HCT116 (cell line): ENCODE measurements at regions not wholly inside any gene's neighbourhood (a gene's known extent, or its start where the extent isn't known, plus 50 kb on each side); places are given as distances from the start of the nearest gene placed in this dataset.

Experiments
- ATAC-seq: fragments of 200-7000 bp; cut with Tn5 transposase; 2 replicates; pipeline ENCODE4 v1.9.1; 2020; ENCODE audit warnings: mild to moderate bottlenecking, moderate library complexity
- BruUV-seq: library from RNA; stranded (reverse); fragments of 400-500 nt; replicated peaks from 2 replicates; lab custom pipeline; 2021; lab: Mats Ljungman, UMichigan
- CTCF ChIA-PET: fragments of 300-600 bp; sonication (Branson Sonifier 250); formaldehyde crosslinking; loops from one replicate; lab custom pipeline; 2021; ENCODE audit warnings: antibody characterized with exemption; lab: Charles Lee
- POLR2A ChIA-PET: fragments of 300-600, 350-600 bp; sonication (Branson Sonifier 250); formaldehyde crosslinking; loops from one replicate; lab custom pipeline; 2021; ENCODE audit warnings: antibody characterized with exemption; lab: Charles Lee
- RAD21 ChIA-PET, 2 experiments: fragments of 300-600 bp; sonication (Branson Sonifier 250); formaldehyde crosslinking; loops; one replicate each; lab custom pipeline; 2023; ENCODE audit warnings: low total read pairs in 2 of 2; ENCODE audit not compliant: uncharacterized antibody in 2 of 2, unreplicated experiment in 2 of 2, low non-redundant PET in 1 of 2; lab: Charles Lee
- DNase-seq: peaks from one replicate; pipeline ENCODE4 v3.0.0-alpha.2; 2010; ENCODE audit warnings: low read depth, low spot score
- H2AFZ ChIP-seq: fragments of 200-600 bp; shearing (Covaris generic), sonication (generic); 2 replicates; pipeline ENCODE4 v1.6.1; 2017; ENCODE audit warnings: low read depth, mixed run types, mixed read lengths, antibody characterized with exemption, low read length; ENCODE audit not compliant: poor library complexity, severe bottlenecking
- H3K27ac ChIP-seq: 2 replicates; pipeline ENCODE4 v1.5.1; 2012; ENCODE audit warnings: low read depth, low read length
- H3K27me3 ChIP-seq: fragments of 200-600 bp; sonication (generic); 2 replicates; pipeline ENCODE4 v1.6.1; 2016; ENCODE audit warnings: mixed run types, low read length, mixed read lengths; ENCODE audit not compliant: insufficient read depth
- H3K36me3 ChIP-seq, 2 experiments: fragments of 200-500 bp in 1 of 2; fragments of 200-600 bp in 1 of 2; sonication (Bioruptor generic) in 1 of 2; sonication (generic) in 1 of 2; 2 replicates each; pipeline versions ENCODE4 v1.5.1 to v1.6.1; 2014 to 2016; ENCODE audit warnings: low read length in 2 of 2, inconsistent platforms in 1 of 2, mixed read lengths in 1 of 2, mixed run types in 1 of 2; ENCODE audit not compliant: insufficient read depth in 2 of 2, control insufficient read depth in 1 of 2
- H3K4me1 ChIP-seq, 2 experiments: fragments of 200-600 bp in 1 of 2; sonication (generic) in 1 of 2; 2 replicates each; pipeline versions ENCODE4 v1.5.1 to v1.6.1; 2012 to 2017; ENCODE audit warnings: low read length in 2 of 2, inconsistent platforms in 1 of 2, mild to moderate bottlenecking in 1 of 2, mixed read lengths in 1 of 2, mixed run types in 1 of 2, moderate library complexity in 1 of 2; ENCODE audit not compliant: insufficient read depth in 2 of 2, control insufficient read depth in 1 of 2
- H3K4me2 ChIP-seq: fragments of 200-600 bp; sonication (generic); 2 replicates; pipeline ENCODE4 v1.6.1; 2017; ENCODE audit warnings: mixed run types, low read length, mixed read lengths
- H3K4me3 ChIP-seq, 2 experiments: fragments of 200-600 bp in 1 of 2; sonication (generic) in 1 of 2; replicated peaks in 1 of 2; 2 replicates each; pipeline ENCODE4 v1.5.1; 2011 to 2016; ENCODE audit warnings: low read length in 2 of 2, control low read depth in 1 of 2, low read depth in 1 of 2, mild to moderate bottlenecking in 1 of 2, mixed read lengths in 1 of 2, mixed run types in 1 of 2
- H3K79me2 ChIP-seq: fragments of 200-600 bp; sonication (generic); 2 replicates; pipeline ENCODE4 v1.6.1; 2017; ENCODE audit warnings: mild to moderate bottlenecking, mixed run types, low read length, moderate library complexity, mixed read lengths; ENCODE audit not compliant: insufficient read depth
- H3K9ac ChIP-seq: fragments of 200-600 bp; sonication (generic); 2 replicates; pipeline ENCODE4 v1.6.1; 2016; ENCODE audit warnings: low read length, mixed read lengths
- H3K9me2 ChIP-seq: fragments of 200-600 bp; sonication (generic), shearing (Covaris generic); 2 replicates; pipeline ENCODE4 v1.6.1; 2017; ENCODE audit warnings: mixed run types, mild to moderate bottlenecking, moderate library complexity; ENCODE audit not compliant: insufficient read depth
- H3K9me3 ChIP-seq, 2 experiments: fragments of 200-500 bp in 1 of 2; fragments of 200-600 bp in 1 of 2; sonication (Bioruptor generic) in 1 of 2; sonication (generic) in 1 of 2; 2 replicates each; pipeline ENCODE4 v1.6.1; 2014 to 2017; ENCODE audit warnings: low read length in 2 of 2, mixed read lengths in 2 of 2, inconsistent platforms in 1 of 2, low read depth in 1 of 2, mild to moderate bottlenecking in 1 of 2, mixed run types in 1 of 2, moderate library complexity in 1 of 2; ENCODE audit not compliant: control insufficient read depth in 1 of 2, insufficient read depth in 1 of 2
- H4K20me1 ChIP-seq: fragments of 200-600 bp; sonication (generic), shearing (Covaris generic); 2 replicates; pipeline ENCODE4 v1.6.1; 2017; ENCODE audit warnings: mixed run types, mild to moderate bottlenecking, moderate library complexity; ENCODE audit not compliant: insufficient read depth
- CBX3 ChIP-seq: IDR thresholded peaks from 2 replicates; pipeline ENCODE4 v1.6.1; 2012; ENCODE audit warnings: low read depth
- CEBPB ChIP-seq: IDR thresholded peaks from 2 replicates; pipeline ENCODE4 v1.6.1; 2012; ENCODE audit warnings: low read depth
- EGR1 ChIP-seq: IDR thresholded peaks from 2 replicates; pipeline ENCODE4 v1.6.1; 2012; ENCODE audit warnings: low read depth
- ELF1 ChIP-seq: IDR thresholded peaks from 2 replicates; pipeline ENCODE4 v1.6.1; 2012; ENCODE audit warnings: low read depth, borderline replicate concordance
- EZH2phosphoT487 ChIP-seq: fragments of 200-600 bp; IDR thresholded peaks from 2 replicates; pipeline ENCODE4 v1.6.1; 2018; ENCODE audit warnings: antibody characterized with exemption, borderline replicate concordance
- FOSL1 ChIP-seq: IDR thresholded peaks from 2 replicates; pipeline ENCODE4 v1.6.1; 2012; ENCODE audit warnings: low read depth
- JUND ChIP-seq: IDR thresholded peaks from 2 replicates; pipeline ENCODE4 v1.6.1; 2012
- POLR2A ChIP-seq: IDR thresholded peaks from 2 replicates; pipeline ENCODE4 v1.7.0; 2011; ENCODE audit warnings: borderline replicate concordance; ENCODE audit not compliant: insufficient read depth, insufficient read length; ENCODE audit errors: extremely low read depth
- SIN3A ChIP-seq: IDR thresholded peaks from 2 replicates; pipeline ENCODE4 v1.6.1; 2012; ENCODE audit warnings: low read depth
- SP1 ChIP-seq: IDR thresholded peaks from 2 replicates; pipeline ENCODE4 v1.6.1; 2012; ENCODE audit warnings: low read depth
- SRF ChIP-seq: IDR thresholded peaks from 2 replicates; pipeline ENCODE4 v1.6.1; 2012; ENCODE audit warnings: low read depth
- TCF7L2 ChIP-seq: IDR thresholded peaks from 2 replicates; pipeline ENCODE4 v1.7.0; 2011; ENCODE audit warnings: borderline replicate concordance, inconsistent platforms; ENCODE audit not compliant: insufficient read depth, insufficient read length; ENCODE audit errors: extremely low read depth
- YY1 ChIP-seq: IDR thresholded peaks from 2 replicates; pipeline ENCODE4 v1.6.1; 2011; ENCODE audit warnings: low read length, low read depth, moderate library complexity, mild to moderate bottlenecking; ENCODE audit not compliant: insufficient replicate concordance; ENCODE audit errors: extremely low read depth
- ZFX ChIP-seq: fragments of 450-650 bp; IDR thresholded peaks from 2 replicates; pipeline ENCODE4 v1.6.1; 2017
- intact Hi-C: fragments of 100-400 bp; cut with micrococcal nuclease; formaldehyde crosslinking; loops from 2 replicates; pipeline ENCODE4 v1.10.0; 2022
- TF ChIP-seq, protein P1 (sequence below), 3 experiments: fragments of 200-600 bp in 1 of 3; sonication (generic) in 1 of 3; IDR thresholded peaks in 2 of 3; conservative IDR thresholded peaks in 1 of 3; 2 replicates each; pipeline ENCODE4 v1.5.1; 2012 to 2017; ENCODE audit warnings: low read depth in 2 of 3, low read length in 2 of 3, antibody characterized with exemption in 1 of 3, borderline replicate concordance in 1 of 3, control low read depth in 1 of 3, mild to moderate bottlenecking in 1 of 3, mixed read lengths in 1 of 3, mixed run types in 1 of 3, moderate library complexity in 1 of 3; ENCODE audit not compliant: insufficient read depth in 1 of 3

DNA sequence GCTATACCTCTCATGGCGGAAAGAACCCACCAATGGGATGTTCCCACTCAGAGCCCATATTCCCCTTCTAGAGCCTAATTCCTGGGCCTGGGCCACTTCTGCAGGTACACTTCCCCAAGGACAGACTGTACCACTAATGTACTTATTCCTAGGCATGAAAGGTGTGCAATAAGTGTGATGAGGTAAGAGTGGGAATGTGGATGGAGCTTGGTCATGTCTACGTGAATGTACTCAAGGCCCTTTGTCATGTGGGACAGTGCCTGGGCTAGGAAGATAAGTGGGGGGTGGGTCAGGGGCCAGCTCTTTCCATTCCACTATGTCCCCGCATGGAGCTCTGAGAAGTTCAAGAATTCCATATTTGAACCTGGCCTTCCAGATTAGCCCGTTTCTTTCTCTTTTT lies 63.4 kb upstream of the FUT8 start (continued):
- TF ChIP-seq CEBPB (no peak), ELF1 (no peak), ZFX (no peak), SIN3A (no peak), JUND (no peak)
- TF ChIP-seq, protein P1, sequence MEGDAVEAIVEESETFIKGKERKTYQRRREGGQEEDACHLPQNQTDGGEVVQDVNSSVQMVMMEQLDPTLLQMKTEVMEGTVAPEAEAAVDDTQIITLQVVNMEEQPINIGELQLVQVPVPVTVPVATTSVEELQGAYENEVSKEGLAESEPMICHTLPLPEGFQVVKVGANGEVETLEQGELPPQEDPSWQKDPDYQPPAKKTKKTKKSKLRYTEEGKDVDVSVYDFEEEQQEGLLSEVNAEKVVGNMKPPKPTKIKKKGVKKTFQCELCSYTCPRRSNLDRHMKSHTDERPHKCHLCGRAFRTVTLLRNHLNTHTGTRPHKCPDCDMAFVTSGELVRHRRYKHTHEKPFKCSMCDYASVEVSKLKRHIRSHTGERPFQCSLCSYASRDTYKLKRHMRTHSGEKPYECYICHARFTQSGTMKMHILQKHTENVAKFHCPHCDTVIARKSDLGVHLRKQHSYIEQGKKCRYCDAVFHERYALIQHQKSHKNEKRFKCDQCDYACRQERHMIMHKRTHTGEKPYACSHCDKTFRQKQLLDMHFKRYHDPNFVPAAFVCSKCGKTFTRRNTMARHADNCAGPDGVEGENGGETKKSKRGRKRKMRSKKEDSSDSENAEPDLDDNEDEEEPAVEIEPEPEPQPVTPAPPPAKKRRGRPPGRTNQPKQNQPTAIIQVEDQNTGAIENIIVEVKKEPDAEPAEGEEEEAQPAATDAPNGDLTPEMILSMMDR (IDR thresholded peaks at IDR 0.05 in 2 of 3, conservative IDR thresholded peaks at IDR 0.05 in 1 of 3; ENCODE audit: borderline replicate concordance in 1 of 3, insufficient read depth in 1 of 3, low read depth in 2 of 3, low read length in 2 of 3) = no peak

DNA sequence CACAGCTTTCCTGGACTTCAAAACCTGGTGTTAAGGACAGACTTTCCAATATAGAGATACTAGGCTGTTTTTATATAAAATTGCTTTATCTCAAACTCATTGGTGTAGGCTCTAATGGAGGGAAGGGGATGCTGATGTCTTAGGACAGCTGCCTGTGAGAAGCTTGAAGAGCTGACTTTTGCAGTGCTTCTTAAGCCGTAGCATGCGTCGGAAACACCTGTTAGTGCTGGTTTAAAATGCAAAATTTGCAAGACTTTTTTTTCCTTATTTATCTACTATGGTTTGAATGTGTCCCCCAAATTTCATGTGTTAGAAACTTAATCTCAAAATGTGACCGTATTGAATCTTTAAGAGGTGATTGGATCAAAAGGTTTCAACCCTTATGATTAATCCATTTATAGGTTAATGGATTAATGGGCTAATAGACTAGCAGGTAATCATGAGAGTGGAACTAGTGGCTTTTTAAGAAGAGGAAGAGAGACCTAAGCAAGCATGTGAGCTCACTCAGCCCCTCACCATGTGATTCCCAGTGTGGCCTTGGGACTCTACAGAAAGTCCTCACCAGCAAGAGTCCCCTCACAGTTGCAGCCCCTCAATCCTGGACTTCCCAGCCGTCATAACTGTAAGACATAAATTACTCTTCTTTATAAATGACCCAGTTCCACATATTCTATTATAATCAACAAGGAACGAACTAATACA lies 60.9 kb upstream of the FUT8 start:
- peaks cover 15 to 41% of the 10 kb centered on the region in 2 experiments for H3K4me1 ChIP-seq
- H3K79me2 ChIP-seq = no peaks in the 10 kb centered on the region
- BruUV-seq = no TSS peak
- RAD21 ChIA-PET = interaction anchor here in 1 of 2 experiments (0.6 kb wide), 1 partner anchor 35 kb away, joined by 3 read pairs; no protein-coding TSS in a partner anchor
- TF ChIP-seq ELF1 (no peak), SRF (no peak), EZH2phosphoT487 (no peak), EGR1 (no peak), SP1 (no peak), YY1 (no peak), POLR2A (no peak), FOSL1 (no peak), CBX3 (no peak), TCF7L2 (no peak), CEBPB (no peak), ZFX (no peak)
- TF ChIP-seq, protein P1 (IDR thresholded peaks at IDR 0.05 in 2 of 3, conservative IDR thresholded peaks at IDR 0.05 in 1 of 3; ENCODE audit: borderline replicate concordance in 1 of 3, insufficient read depth in 1 of 3, low read depth in 2 of 3, low read length in 2 of 3) = no peak
- no peak overlapping the region for H3K4me2 ChIP-seq
- H3K4me3 ChIP-seq = no peak overlapping the region
- H3K9ac ChIP-seq = no peak overlapping the region
- DNase-seq (no peak), ATAC-seq (no peak)
- H3K9me3 ChIP-seq = no peaks in the 10 kb centered on the region
- no peaks in the 10 kb centered on the region for H3K36me3 ChIP-seq
- H3K27me3 ChIP-seq = no peaks in the 10 kb centered on the region
- no peaks in the 10 kb centered on the region for H3K9me2 ChIP-seq
- POLR2A ChIA-PET = no interaction called here
- intact Hi-C loops = no loop called here
- H2AFZ ChIP-seq = no peak overlapping the region
- no peaks in the 10 kb centered on the region for H4K20me1 ChIP-seq
- CTCF ChIA-PET = no interaction called here
- H3K27ac ChIP-seq = no peak overlapping the region
